HepG2 (cell line): ENCODE measurements at regions not wholly inside any gene's neighbourhood (a gene's known extent, or its start where the extent isn't known, plus 50 kb on each side); places are given as distances from the start of the nearest gene placed in this dataset.

ENCODE experiments used
- ATAC-seq: fragments of 200-7000 bp; cut with Tn5 transposase; 3 replicates; pipeline ENCODE4 v1.9.1; 2020; ENCODE audit warnings: mild to moderate bottlenecking, moderate library complexity
- BruUV-seq: library from RNA; stranded (reverse); fragments of 400-500 nt; replicated peaks from 2 replicates; lab custom pipeline; 2021; lab: Mats Ljungman, UMichigan
- CTCF ChIA-PET: fragments of 300-600 bp; formaldehyde crosslinking; extraction: SDS; loops from one replicate; lab custom pipeline; 2021; ENCODE audit warnings: low total read pairs, inconsistent platforms, low intra/inter-chr PET ratio; lab: Yijun Ruan, JAX
- POLR2A ChIA-PET: fragments of 350-600 bp; sonication (Branson Sonifier 250); formaldehyde crosslinking; loops from one replicate; lab custom pipeline; 2020; ENCODE audit warnings: antibody characterized with exemption, inconsistent platforms; lab: Yijun Ruan, JAX
- DNase-seq: peaks from one replicate; pipeline ENCODE4 v3.0.0-alpha.2; 2015; ENCODE audit warnings: low spot score
- FAIRE-seq: peaks from 3 replicates; lab custom pipeline; 2011; peaks lifted over from hg19 to GRCh38; lab: Jason Lieb, UNC
- H2AFZ ChIP-seq: one replicate; pipeline ENCODE4 v1.6.1; 2011; ENCODE audit warnings: low read length, inconsistent platforms
- H3K27ac ChIP-seq: fragments of 300-600 bp; 3 replicates; pipeline ENCODE4 v1.8.0; 2011; ENCODE audit warnings: mixed run types, mild to moderate bottlenecking, mixed read lengths, low read length, inconsistent platforms; ENCODE audit not compliant: insufficient read depth; ENCODE audit errors: extremely low read length
- H3K27me3 ChIP-seq, 2 experiments: fragments of 200-600 bp in 1 of 2; 2 replicates in 1 of 2; 3 replicates in 1 of 2; pipeline versions ENCODE4 v1.6.0 to v1.8.0; 2011; ENCODE audit warnings: low read length in 2 of 2, mild to moderate bottlenecking in 2 of 2, moderate library complexity in 2 of 2, inconsistent platforms in 1 of 2; ENCODE audit not compliant: insufficient read depth in 2 of 2, control insufficient read depth in 1 of 2
- H3K36me3 ChIP-seq, 2 experiments: fragments of 200-600 bp in 1 of 2; replicated peaks in 1 of 2; 2 replicates in 1 of 2; 3 replicates in 1 of 2; pipeline versions ENCODE4 v1.5.1 to v1.8.0; 2011; ENCODE audit warnings: low read length in 2 of 2, inconsistent platforms in 1 of 2; ENCODE audit not compliant: insufficient read depth in 2 of 2, control insufficient read depth in 1 of 2
- H3K4me1 ChIP-seq: 2 replicates; pipeline ENCODE4 v1.5.1; 2012; ENCODE audit warnings: low read length, inconsistent platforms; ENCODE audit not compliant: insufficient read depth
- H3K4me2 ChIP-seq: 2 replicates; pipeline ENCODE4 v1.6.0; 2011; ENCODE audit warnings: low read depth, low read length, inconsistent platforms
- H3K4me3 ChIP-seq, 3 experiments: fragments of 200-600 bp in 1 of 3; sonication (generic), shearing (Covaris generic) in 1 of 3; replicated peaks in 1 of 3; 2 replicates each; pipeline ENCODE4 v1.5.1; 2011 to 2016; ENCODE audit warnings: low read length in 3 of 3, inconsistent platforms in 2 of 3, low read depth in 2 of 3, mild to moderate bottlenecking in 2 of 3, control low read depth in 1 of 3, mixed read lengths in 1 of 3; ENCODE audit not compliant: insufficient read depth in 1 of 3
- H3K79me2 ChIP-seq: one replicate; pipeline ENCODE4 v1.6.1; 2011; ENCODE audit warnings: low read length, inconsistent platforms; ENCODE audit not compliant: insufficient read depth
- H3K9ac ChIP-seq: 2 replicates; pipeline ENCODE4 v1.6.0; 2011; ENCODE audit warnings: mild to moderate bottlenecking, low read depth, low read length, inconsistent platforms; ENCODE audit not compliant: insufficient read depth
- H3K9me3 ChIP-seq: 2 replicates; pipeline ENCODE4 v1.5.1; 2012; ENCODE audit warnings: mild to moderate bottlenecking, low read length
- H4K20me1 ChIP-seq: 2 replicates; pipeline ENCODE4 v1.6.0; 2011; ENCODE audit warnings: inconsistent platforms, mild to moderate bottlenecking, low read length, moderate library complexity; ENCODE audit not compliant: insufficient read depth
- DR1 ChIP-seq: sonication (generic); formaldehyde crosslinking; IDR thresholded peaks from 2 replicates; pipeline ENCODE4 v1.8.0; 2021; ENCODE audit warnings: mild to moderate bottlenecking, missing genetic modification reagents, inconsistent platforms
- EP300 ChIP-seq, 3 experiments: sonication (generic) in 1 of 3; formaldehyde crosslinking in 1 of 3; IDR thresholded peaks; 2 replicates each; pipeline versions ENCODE4 v1.5.1 to v1.6.1; 2011 to 2020; ENCODE audit warnings: low read depth in 2 of 3, low read length in 2 of 3, borderline replicate concordance in 1 of 3, improper control_type of control experiment in 1 of 3, mild to moderate bottlenecking in 1 of 3, missing genetic modification reagents in 1 of 3, moderate library complexity in 1 of 3
- FOXK2 ChIP-seq: fragments of 450-650 bp; IDR thresholded peaks from 2 replicates; pipeline ENCODE4 v1.6.1; 2016
- GMEB2 ChIP-seq: IDR thresholded peaks from 2 replicates; pipeline ENCODE4 v1.6.1; 2016; ENCODE audit warnings: missing biosample characterization, missing genetic modification reagents, low read depth
- JUN ChIP-seq: sonication (generic); formaldehyde crosslinking; IDR thresholded peaks from 2 replicates; pipeline ENCODE4 v1.4.0; 2020; ENCODE audit warnings: mild to moderate bottlenecking, missing genetic modification reagents
- ZBTB21 ChIP-seq: sonication (generic); formaldehyde crosslinking; IDR thresholded peaks from 2 replicates; pipeline ENCODE4 v1.4.0; 2020; ENCODE audit warnings: missing genetic modification reagents
- ZFP36L1 ChIP-seq: sonication (generic); formaldehyde crosslinking; IDR thresholded peaks from 2 replicates; pipeline ENCODE4 v1.8.0; 2022; ENCODE audit warnings: mild to moderate bottlenecking, missing genetic modification reagents, moderate library complexity
- ZNF205 ChIP-seq: IDR thresholded peaks from 2 replicates; pipeline ENCODE4 v1.6.1; 2018; ENCODE audit warnings: missing biosample characterization, missing genetic modification reagents
- ZNF296 ChIP-seq: sonication (generic); formaldehyde crosslinking; conservative IDR thresholded peaks from 2 replicates; pipeline ENCODE4 v1.5.0; 2020; ENCODE audit warnings: mild to moderate bottlenecking, missing genetic modification reagents
- ZNF468 ChIP-seq: sonication (generic); formaldehyde crosslinking; IDR thresholded peaks from 2 replicates; pipeline ENCODE4 v1.8.0; 2022; ENCODE audit warnings: mild to moderate bottlenecking, moderate library complexity, missing genetic modification reagents
- ZNF749 ChIP-seq: sonication (generic); formaldehyde crosslinking; IDR thresholded peaks from 2 replicates; pipeline ENCODE4 v1.8.0; 2022; ENCODE audit warnings: mild to moderate bottlenecking, missing genetic modification reagents, moderate library complexity, borderline replicate concordance
- ZNF878 ChIP-seq: sonication (generic); formaldehyde crosslinking; IDR thresholded peaks from 2 replicates; pipeline ENCODE4 v1.8.1; 2023; ENCODE audit warnings: mild to moderate bottlenecking, missing genetic modification reagents, moderate library complexity
- WGBS: methylation state at CpG from one replicate; pipeline ENCODE4 v1.1.6; 2017; ENCODE audit warnings: low lambda C conversion rate; 5-methylcytosine and 5-hydroxymethylcytosine counted together
- in situ Hi-C: cut with HindIII; loops from 2 replicates; pipeline ENCODE4 v1.10.0; 2017; ENCODE audit warnings: low pct_unique_long_range_greater_than_20kb; ENCODE audit not compliant: extremely low pct_ligation_motif_present
- intact Hi-C: fragments of 100-400 bp; cut with micrococcal nuclease; formaldehyde crosslinking; loops from one replicate; pipeline ENCODE4 v1.10.0; 2022; ENCODE audit not compliant: unreplicated experiment

- TF ChIP-seq EP300 (IDR thresholded peaks at IDR 0.05; ENCODE audit: low read depth in 2 of 2, low read length in 2 of 2) (no peak), EP300 (CRISPR knock-in tag; IDR thresholded peaks at IDR 0.05; ENCODE audit: borderline replicate concordance) (no peak), DR1 (CRISPR knock-in tag) (no peak), ZNF296 (CRISPR knock-in tag) (no peak), ZNF878 (CRISPR knock-in tag) (no peak), ZNF749 (CRISPR knock-in tag) (no peak), ZBTB21 (CRISPR knock-in tag) (no peak), GMEB2 (CRISPR knock-in tag) (no peak), FOXK2 (no peak)
Observed at GRCh38 chr10:118966850-118967125, 62.7 kb upstream of the NANOS1 start (continued).

- WGBS = 5% methylated on average over 6 of the region's 7 CpGs
- Histone ChIP-seq H3K9ac (no peak overlapping the region), H3K4me1 (peaks cover 15% of the 10 kb centered on the region), H3K79me2 (no peaks in the 10 kb centered on the region), H3K27me3 (peaks cover 1 to 18% of the 10 kb centered on the region in 2 experiments; a peak in 3 of 5 replicates), H3K36me3 (no peaks in the 10 kb centered on the region), H3K4me3 (no peak overlapping the region), H3K27ac (no peak overlapping the region), H4K20me1 (no peaks in the 10 kb centered on the region; the same call in 1 of the 2 replicates)
- ATAC-seq (no peak), FAIRE-seq (no peak)
- intact Hi-C loops = no loop called here
- TF ChIP-seq DR1 (CRISPR knock-in tag) (no peak), ZNF205 (CRISPR knock-in tag) (no peak), ZNF468 (CRISPR knock-in tag) (no peak), ZFP36L1 (no peak), JUN (CRISPR knock-in tag) (no peak)
- TF ChIP-seq, all 625 proteins: peak for 0
- Histone ChIP-seq H3K9me3 (no peaks in the 10 kb centered on the region), H2AFZ (no peak overlapping the region), H3K4me2 (no peak overlapping the region)
- no TSS peak for BruUV-seq
- ChIA-PET CTCF (no interaction called here), POLR2A (no interaction called here)
- in situ Hi-C loops = no loop called here
- DNase-seq = no peak
Observed at GRCh38 chr10:118967160-118967559, 62.4 kb upstream of the NANOS1 start.
